ENCODE measurements at regions not wholly inside any gene's neighbourhood (a gene's known extent, or its start where the extent isn't known, plus 50 kb on each side); places are given as distances from the start of the nearest gene placed in this dataset.

DNA sequence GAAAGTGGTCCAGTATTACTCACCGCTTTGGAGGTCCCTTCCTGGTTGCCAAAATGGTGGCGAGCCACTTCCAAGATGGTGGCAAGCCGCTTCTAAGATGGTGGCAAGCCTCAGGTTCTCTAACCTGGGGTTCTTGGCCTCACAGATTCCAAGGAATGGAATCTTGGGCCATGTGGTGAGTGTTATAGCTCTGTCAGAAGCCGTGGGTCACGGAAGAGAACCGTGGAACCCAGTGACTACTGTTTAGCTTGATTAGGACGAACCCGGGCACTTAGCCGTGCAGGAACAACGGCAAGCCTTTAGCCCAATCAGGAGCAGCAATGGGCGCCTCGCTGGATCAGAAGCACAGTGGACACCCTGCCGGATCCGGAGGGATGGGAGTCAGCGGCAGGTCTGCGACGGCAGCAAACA lies 356.2 kb upstream of the TMPRSS15 start:
- Mint-ChIP-seq H3K4me1 (no peaks in the 10 kb centered on the region), H3K9me3 (peaks cover 10% of the 10 kb centered on the region), H3K36me3 (ENCODE audit: low read depth) (no peaks in the 10 kb centered on the region), H3K27me3 (no peaks in the 10 kb centered on the region), H3K27ac (no peak overlapping the region), H3K4me3 (no peak overlapping the region)
- no peak for DNase-seq
- ChIA-PET POLR2A (no interaction called here), CTCF (no interaction called here)

- no peak overlapping the region for H3K4me3 Mint-ChIP-seq
- ChIA-PET POLR2A (no interaction called here), CTCF (no interaction called here)
- no peak for DNase-seq
- H3K9me3 Mint-ChIP-seq = peaks cover 9% of the 10 kb centered on the region
- no peaks in the 10 kb centered on the region for H3K36me3 Mint-ChIP-seq (ENCODE audit: low read depth)
- no peaks in the 10 kb centered on the region for H3K4me1 Mint-ChIP-seq
- H3K27ac Mint-ChIP-seq = no peak overlapping the region
- H3K27me3 Mint-ChIP-seq = no peaks in the 10 kb centered on the region
Observed at GRCh38 chr21:18760247-18760646, 356.7 kb upstream of the TMPRSS15 start.

GRCh38 chr21:18764720-18765119 lies 361.1 kb upstream of the TMPRSS15 start:
- CTCF ChIA-PET = no interaction called here
- peaks cover 12% of the 10 kb centered on the region for H3K9me3 Mint-ChIP-seq
- no peaks in the 10 kb centered on the region for H3K36me3 Mint-ChIP-seq (ENCODE audit: low read depth)
- H3K27me3 Mint-ChIP-seq = no peaks in the 10 kb centered on the region
- POLR2A ChIA-PET = no interaction called here
- no peak overlapping the region for H3K4me3 Mint-ChIP-seq
- DNase-seq = no peak
- H3K4me1 Mint-ChIP-seq = no peaks in the 10 kb centered on the region
- H3K27ac Mint-ChIP-seq = no peak overlapping the region

GRCh38 chr21:18769599-18769998 lies 366.0 kb upstream of the TMPRSS15 start:
- Mint-ChIP-seq H3K9me3 (peaks cover 9% of the 10 kb centered on the region), H3K4me1 (no peaks in the 10 kb centered on the region), H3K4me3 (no peak overlapping the region), H3K27ac (no peak overlapping the region), H3K27me3 (no peaks in the 10 kb centered on the region), H3K36me3 (ENCODE audit: low read depth) (no peaks in the 10 kb centered on the region)
- CTCF ChIA-PET = no interaction called here
- POLR2A ChIA-PET = no interaction called here
- no peak for DNase-seq

DNA sequence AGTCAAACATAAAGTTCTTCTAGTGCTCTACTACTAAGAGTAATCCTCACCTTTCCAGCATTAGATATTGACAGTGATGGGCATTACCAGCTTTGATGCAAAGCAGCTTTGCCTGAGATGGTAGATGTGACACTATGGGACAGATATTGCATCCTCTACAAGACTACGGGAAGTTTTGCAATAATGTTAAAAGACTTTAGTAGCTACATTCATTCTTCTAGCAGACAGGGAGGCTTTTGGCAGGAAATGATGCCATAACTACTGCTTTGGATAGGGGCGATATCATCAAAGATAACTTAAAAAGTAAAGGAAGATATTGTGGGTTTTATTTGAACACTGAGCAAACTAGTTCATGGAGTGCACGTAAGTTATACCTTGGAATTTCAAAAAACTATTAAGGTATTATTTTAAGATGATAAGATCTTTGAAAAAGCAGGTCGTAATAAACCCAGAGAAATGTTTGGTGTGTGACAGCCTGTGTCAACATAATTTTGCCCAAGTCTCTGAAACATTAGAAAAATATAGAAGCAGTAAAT lies 368.3 kb upstream of the TMPRSS15 start:
- Mint-ChIP-seq H3K4me3 (no peak overlapping the region), H3K27ac (no peak overlapping the region), H3K27me3 (no peaks in the 10 kb centered on the region), H3K36me3 (ENCODE audit: low read depth) (no peaks in the 10 kb centered on the region), H3K4me1 (no peaks in the 10 kb centered on the region), H3K9me3 (peaks cover 3% of the 10 kb centered on the region)
- CTCF ChIA-PET = no interaction called here
- POLR2A ChIA-PET = no interaction called here
- no peak for DNase-seq

- CTCF ChIA-PET = no interaction called here
- no peak overlapping the region for H3K4me3 Mint-ChIP-seq
Observed at GRCh38 chr21:18772404-18772803, 368.8 kb upstream of the TMPRSS15 start.

GRCh38 chr21:18772897-18773296 lies 369.3 kb upstream of the TMPRSS15 start:
- H3K27ac Mint-ChIP-seq = no peak overlapping the region
- H3K9me3 Mint-ChIP-seq = peaks cover 3% of the 10 kb centered on the region
- H3K4me3 Mint-ChIP-seq = no peak overlapping the region
- POLR2A ChIA-PET = no interaction called here
- no peaks in the 10 kb centered on the region for H3K4me1 Mint-ChIP-seq
- H3K27me3 Mint-ChIP-seq = no peaks in the 10 kb centered on the region
- CTCF ChIA-PET = no interaction called here
- H3K36me3 Mint-ChIP-seq (ENCODE audit: low read depth) = no peaks in the 10 kb centered on the region
- no peak for DNase-seq

More at GRCh38 chr21:18772404-18772803, 368.8 kb upstream of the TMPRSS15 start:
- no peaks in the 10 kb centered on the region for H3K36me3 Mint-ChIP-seq (ENCODE audit: low read depth)
- H3K27me3 Mint-ChIP-seq = no peaks in the 10 kb centered on the region
- H3K27ac Mint-ChIP-seq = no peak overlapping the region
- H3K9me3 Mint-ChIP-seq = peaks cover 3% of the 10 kb centered on the region
- no peaks in the 10 kb centered on the region for H3K4me1 Mint-ChIP-seq
- POLR2A ChIA-PET = no interaction called here
- DNase-seq = no peak

DNA sequence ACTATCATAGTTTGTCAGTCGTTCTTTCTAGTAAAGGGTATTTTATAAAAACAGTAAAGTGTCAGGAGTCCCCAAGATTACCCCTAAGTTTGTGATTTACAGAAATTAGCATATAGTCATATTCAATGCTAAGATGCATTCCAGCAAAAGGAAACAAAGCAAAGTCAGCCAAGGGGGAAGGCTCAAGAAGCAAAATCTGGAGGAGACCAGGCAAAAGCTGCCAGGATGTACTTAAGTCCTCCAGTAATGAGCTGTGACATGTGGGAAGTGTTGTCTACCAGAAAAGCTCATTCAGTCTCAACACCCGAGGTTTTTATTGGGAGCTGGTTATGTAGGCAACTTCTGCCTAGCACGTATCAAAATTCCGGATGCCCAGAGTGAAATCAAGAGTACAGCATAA lies 373.4 kb upstream of the TMPRSS15 start:
- H3K36me3 Mint-ChIP-seq (ENCODE audit: low read depth) = no peaks in the 10 kb centered on the region
- ChIA-PET CTCF (no interaction called here), POLR2A (no interaction called here)

GRCh38 chr21:18782721-18783120 lies 379.1 kb upstream of the TMPRSS15 start:
- Mint-ChIP-seq H3K4me1 (no peaks in the 10 kb centered on the region), H3K9me3 (peaks cover 14% of the 10 kb centered on the region), H3K4me3 (no peak overlapping the region), H3K36me3 (ENCODE audit: low read depth) (no peaks in the 10 kb centered on the region), H3K27me3 (no peaks in the 10 kb centered on the region), H3K27ac (no peak overlapping the region)
- ChIA-PET CTCF (no interaction called here), POLR2A (no interaction called here)
- no peak for DNase-seq

More for the DNA sequence above, 373.4 kb upstream of the TMPRSS15 start:
- Mint-ChIP-seq H3K4me1 (no peaks in the 10 kb centered on the region), H3K4me3 (no peak overlapping the region), H3K9me3 (peaks cover 15% of the 10 kb centered on the region), H3K27me3 (no peaks in the 10 kb centered on the region), H3K27ac (no peak overlapping the region)
- DNase-seq = no peak

DNA sequence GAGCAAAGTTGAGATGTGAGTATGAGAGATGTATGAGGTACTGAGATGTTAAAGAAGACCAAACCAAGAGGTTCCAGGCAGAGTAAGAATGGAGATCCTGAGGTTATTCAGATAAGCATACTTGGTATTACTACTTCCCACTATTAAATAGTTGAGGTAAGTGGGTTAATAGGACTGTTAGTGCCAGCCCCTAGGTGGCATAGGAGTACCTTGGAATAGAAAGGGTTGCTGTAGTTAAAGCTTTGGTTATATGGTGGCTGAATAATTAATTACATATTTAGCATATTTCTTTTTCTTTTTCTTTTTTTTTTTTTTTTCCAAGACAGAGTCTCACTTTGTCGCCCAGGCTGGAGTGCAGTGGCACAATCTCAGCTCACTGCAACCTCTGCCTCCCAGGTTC lies 397.9 kb upstream of the TMPRSS15 start:
- H3K36me3 Mint-ChIP-seq (ENCODE audit: low read depth) = no peaks in the 10 kb centered on the region
- H3K27me3 Mint-ChIP-seq = no peaks in the 10 kb centered on the region
- ChIA-PET POLR2A (no interaction called here), CTCF (no interaction called here)
- DNase-seq = no peak
- no peak overlapping the region for H3K27ac Mint-ChIP-seq
- H3K9me3 Mint-ChIP-seq = peaks cover 14% of the 10 kb centered on the region
- no peak overlapping the region for H3K4me3 Mint-ChIP-seq
- no peaks in the 10 kb centered on the region for H3K4me1 Mint-ChIP-seq

- CTCF ChIA-PET = no interaction called here
- Mint-ChIP-seq H3K4me1 (no peaks in the 10 kb centered on the region), H3K36me3 (ENCODE audit: low read depth) (no peaks in the 10 kb centered on the region), H3K27me3 (no peaks in the 10 kb centered on the region), H3K4me3 (no peak overlapping the region), H3K27ac (no peak overlapping the region), H3K9me3 (peaks cover 21% of the 10 kb centered on the region)
- no peak for DNase-seq
- POLR2A ChIA-PET = no interaction called here
Observed at GRCh38 chr21:18803624-18804023, 400.0 kb upstream of the TMPRSS15 start.

- no peaks in the 10 kb centered on the region for H3K36me3 Mint-ChIP-seq (ENCODE audit: low read depth)
- ChIA-PET CTCF (no interaction called here), POLR2A (no interaction called here)
- no peak overlapping the region for H3K27ac Mint-ChIP-seq
- no peak for DNase-seq
- H3K4me1 Mint-ChIP-seq = no peaks in the 10 kb centered on the region
- H3K27me3 Mint-ChIP-seq = no peaks in the 10 kb centered on the region
- H3K9me3 Mint-ChIP-seq = peaks cover 37% of the 10 kb centered on the region
- no peak overlapping the region for H3K4me3 Mint-ChIP-seq
Observed at GRCh38 chr21:18810136-18810535, 406.6 kb upstream of the TMPRSS15 start.

DNA sequence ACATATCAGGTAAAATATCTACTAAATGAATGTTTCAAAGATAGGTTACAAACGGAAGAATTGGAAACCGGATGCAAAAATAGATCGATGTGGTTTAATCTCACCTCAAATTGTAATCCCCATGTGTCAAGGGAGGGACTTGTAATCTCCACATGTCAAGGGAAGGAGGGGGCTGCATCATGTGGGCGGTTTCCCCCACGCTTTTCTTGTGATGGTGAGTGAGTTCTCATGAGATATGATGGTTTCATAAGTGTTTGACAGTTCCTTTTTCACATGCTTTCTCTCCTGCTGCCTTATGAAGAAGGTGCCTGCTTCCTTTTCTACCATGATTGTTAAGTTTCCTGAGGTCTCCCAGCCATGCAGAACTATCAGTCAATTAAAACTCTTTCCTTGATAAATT lies 408.7 kb upstream of the TMPRSS15 start:
- Mint-ChIP-seq H3K27ac (no peak overlapping the region), H3K27me3 (no peaks in the 10 kb centered on the region), H3K36me3 (ENCODE audit: low read depth) (no peaks in the 10 kb centered on the region), H3K9me3 (peaks cover 33% of the 10 kb centered on the region), H3K4me3 (no peak overlapping the region), H3K4me1 (no peaks in the 10 kb centered on the region)
- ChIA-PET CTCF (no interaction called here), POLR2A (no interaction called here)
- DNase-seq = no peak

- no peak for DNase-seq
- H3K27ac Mint-ChIP-seq = no peak overlapping the region
- no peaks in the 10 kb centered on the region for H3K36me3 Mint-ChIP-seq (ENCODE audit: low read depth)
- POLR2A ChIA-PET = no interaction called here
- H3K9me3 Mint-ChIP-seq = peaks cover 15% of the 10 kb centered on the region
- no peaks in the 10 kb centered on the region for H3K27me3 Mint-ChIP-seq
- no peaks in the 10 kb centered on the region for H3K4me1 Mint-ChIP-seq
- CTCF ChIA-PET = no interaction called here
- H3K4me3 Mint-ChIP-seq = no peak overlapping the region
Observed at GRCh38 chr21:18819507-18819906, 415.9 kb upstream of the TMPRSS15 start.

- H3K36me3 Mint-ChIP-seq (ENCODE audit: low read depth) = no peaks in the 10 kb centered on the region
- ChIA-PET CTCF (no interaction called here), POLR2A (no interaction called here)
- H3K27me3 Mint-ChIP-seq = no peaks in the 10 kb centered on the region
- H3K4me1 Mint-ChIP-seq = no peaks in the 10 kb centered on the region
- H3K9me3 Mint-ChIP-seq = peaks cover 23% of the 10 kb centered on the region
- H3K27ac Mint-ChIP-seq = no peak overlapping the region
- no peak overlapping the region for H3K4me3 Mint-ChIP-seq
- DNase-seq = no peak
Observed at GRCh38 chr21:18826562-18826961, 423.0 kb upstream of the TMPRSS15 start.

All from activated CD4-positive, alpha-beta memory T cell treated with anti-CD3 and anti-CD28 coated beads, Interleukin-2, amount 10 ng/mL, durations not matched to agents 7 days and 5 days (primary cell).